NCI-H187 treated with DMSO at 0.1 percent for 48 hours (cell line): ENCODE measurements at regions not wholly inside any gene's neighbourhood (a gene's known extent, or its start where the extent isn't known, plus 50 kb on each side); places are given as distances from the start of the nearest gene placed in this dataset.

ENCODE experiments used
- DNase-seq: peaks from one replicate; lab custom pipeline; 2025; lab: John Stamatoyannopoulos, UW

DNA sequence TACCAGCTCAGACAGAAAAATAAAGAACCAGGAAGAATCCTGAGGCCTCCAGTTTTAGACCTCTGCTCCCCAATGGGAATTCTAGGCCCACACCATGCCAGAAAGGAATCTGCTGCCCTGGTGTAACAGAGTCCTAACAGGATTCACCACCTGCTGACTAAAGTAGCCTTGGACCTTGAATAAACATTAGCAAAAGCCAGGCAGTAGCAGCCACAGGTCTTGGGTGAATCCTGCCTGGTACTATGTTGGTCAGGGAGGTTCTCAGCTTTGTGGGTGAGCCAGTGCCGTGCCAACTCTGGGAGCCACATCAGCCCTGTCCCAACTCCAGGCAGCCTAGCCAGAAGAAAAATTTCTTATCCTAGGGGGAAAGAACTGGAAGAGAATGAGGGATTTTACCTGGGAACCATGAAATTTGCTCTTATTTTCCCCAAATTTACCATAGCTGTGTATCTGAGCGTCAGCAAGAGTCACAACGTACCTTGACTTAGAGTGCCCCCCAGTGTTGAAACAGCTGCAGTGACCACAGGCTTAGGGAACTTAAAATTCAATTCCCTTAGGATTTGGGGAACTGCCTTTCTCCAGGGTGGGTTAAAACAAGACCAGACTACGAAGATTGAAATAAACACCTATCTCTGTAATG lies 1895.6 kb upstream of the PRR20A start:
- DNase-seq, result no peak

DNA sequence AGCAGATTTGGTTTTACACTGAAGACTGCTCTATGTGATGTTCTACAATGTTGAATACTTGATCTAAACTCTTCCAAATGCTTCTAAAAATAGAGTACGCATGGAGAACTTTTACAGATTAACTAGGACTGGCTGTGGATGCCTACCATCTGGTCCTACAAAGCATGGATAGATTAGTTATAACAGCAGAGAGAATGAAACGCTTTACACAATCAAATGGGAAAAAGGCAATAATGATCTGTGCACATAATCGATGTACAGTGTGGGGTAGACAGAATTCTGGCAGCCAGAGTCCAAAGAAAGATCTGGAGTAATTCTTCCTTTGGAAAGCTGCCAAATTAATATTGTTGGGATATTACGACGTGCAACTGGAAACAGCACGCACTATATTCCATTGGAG lies 1885.5 kb upstream of the PRR20A start:
- DNase-seq, result no peak

DNA sequence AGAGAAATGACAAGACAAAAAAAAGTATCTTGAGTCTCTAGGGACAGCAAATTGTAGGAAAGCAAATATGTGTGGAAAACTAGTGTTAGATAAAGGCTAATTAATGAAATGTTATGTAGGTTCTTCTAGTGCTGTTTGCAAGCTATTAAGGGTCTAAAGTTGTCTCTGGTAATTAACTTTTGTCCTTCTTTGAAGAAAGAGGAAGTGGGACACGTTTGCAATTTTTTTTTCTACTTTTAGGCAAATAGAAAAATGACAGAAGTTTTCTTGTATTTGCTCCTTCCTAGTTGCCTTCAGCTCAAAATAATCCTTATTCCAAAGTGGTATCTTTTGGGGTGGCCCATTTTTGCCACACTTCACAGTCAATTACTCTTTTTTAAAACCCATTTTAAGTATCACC lies 1877.7 kb upstream of the PRR20A start:
- no peak for DNase-seq

DNA sequence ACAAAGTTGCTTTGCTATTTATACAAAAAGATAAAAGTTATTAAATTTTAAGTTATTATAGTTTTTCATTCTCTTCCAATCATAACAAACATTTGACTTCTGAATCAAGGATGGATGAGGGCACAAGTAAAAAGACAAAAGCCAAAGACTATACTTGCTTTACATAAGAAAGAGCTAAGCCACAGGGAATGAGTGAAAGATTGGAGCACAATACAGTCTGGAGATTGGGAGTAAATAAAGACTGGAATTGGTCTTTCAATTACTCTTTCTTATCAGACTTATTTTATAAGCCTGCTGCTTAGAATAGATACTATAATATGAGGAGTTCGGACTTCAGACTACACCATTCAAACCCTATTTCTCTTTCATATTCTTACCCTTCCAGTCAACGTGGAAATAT lies 1874.1 kb upstream of the PRR20A start:
- no peak for DNase-seq

DNA sequence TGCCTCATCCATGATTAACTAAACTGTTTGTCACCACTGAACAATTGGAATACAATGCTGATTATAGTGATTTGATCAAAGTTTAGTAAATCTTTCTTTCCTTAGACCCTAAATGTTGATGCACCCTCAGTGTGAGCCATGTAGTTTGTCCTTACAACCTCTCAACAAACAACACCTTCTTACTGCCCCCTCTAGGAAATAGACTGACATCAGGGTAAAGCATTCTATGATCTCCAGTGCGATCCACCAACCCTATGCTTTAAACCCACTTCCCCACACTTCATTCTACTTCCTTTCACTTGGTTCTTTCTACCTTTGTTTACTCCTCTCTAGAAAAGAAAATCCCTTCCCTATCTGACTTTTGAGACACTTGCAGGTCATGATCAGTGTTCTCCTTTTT lies 1842.5 kb upstream of the PRR20A start:
- DNase-seq, result no peak

DNA sequence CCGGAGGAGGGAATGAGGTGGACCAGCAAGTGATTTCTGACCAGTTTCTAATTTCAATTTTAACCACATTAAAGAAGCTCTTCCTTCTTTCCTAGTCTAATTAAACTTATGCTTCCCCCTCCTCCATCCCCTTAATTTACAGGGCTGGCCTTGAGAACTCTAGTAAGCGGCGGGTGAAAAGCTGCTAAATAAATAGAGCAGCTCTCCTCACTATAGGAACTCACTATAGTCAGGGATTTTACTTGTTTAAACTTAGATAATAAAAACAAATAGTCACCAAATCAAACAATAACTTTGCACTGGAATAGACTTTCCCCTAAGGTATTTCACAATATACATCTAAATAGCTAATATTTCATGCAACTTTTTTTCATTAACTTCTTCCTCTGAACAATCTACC lies 1838.2 kb upstream of the PRR20A start:
- no peak for DNase-seq

DNA sequence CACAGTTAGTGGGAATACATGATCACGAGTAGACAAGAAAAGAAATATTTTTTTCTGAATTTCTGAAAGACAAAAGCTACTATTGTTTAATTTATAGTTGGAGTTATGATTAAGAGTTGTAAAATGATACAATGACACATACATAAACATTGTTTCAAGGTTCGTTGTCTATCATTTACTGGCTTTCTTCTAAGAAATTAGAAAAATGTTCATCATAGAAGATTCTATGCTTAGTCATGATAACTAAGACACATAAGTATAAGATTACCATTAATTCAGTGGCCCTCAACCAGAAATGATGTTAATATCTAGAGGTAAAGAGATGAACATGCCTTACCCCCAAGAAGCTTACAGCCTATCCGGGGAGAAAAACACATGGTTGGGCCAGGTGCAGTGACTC lies 1832.8 kb upstream of the PRR20A start:
- DNase-seq, result no peak

DNA sequence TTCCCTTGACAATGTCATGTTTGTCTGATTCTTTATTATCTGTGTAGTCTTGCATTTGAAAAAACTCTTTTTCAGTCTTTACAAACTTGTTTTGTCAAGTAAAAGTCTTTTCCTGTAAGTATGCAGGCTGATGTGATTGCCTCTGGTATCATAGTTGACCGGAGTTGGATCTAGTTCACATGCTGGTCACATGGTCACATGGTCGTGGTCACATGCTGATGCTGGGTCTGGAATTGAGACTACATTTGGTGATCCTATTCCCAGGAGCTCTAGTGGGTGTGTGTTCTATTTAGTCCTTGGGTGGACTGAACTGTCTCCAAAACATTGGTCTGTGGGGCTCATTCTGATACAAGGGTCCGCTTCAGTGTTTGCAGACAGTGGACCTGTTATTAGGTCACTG lies 1798.8 kb upstream of the PRR20A start:
- no peak for DNase-seq

DNA sequence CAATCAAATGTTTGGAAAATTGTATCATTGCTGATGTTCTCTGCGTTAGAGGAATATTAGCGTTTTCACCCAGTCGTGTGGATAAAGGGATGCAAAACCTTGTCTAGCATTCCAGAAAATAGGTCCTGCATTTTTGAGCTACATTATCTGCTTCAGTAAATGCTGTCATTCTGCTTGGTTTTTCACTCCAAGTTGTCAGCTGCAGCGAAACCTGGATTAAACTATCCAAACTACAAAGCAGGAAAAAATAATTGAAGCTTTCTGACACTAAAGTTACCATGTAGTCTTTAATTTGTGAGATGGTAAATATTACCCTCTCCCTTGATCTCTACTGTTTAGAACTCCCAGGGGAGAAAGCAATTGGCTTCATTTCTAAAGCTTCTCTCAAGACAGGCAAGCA lies 1795.5 kb upstream of the PRR20A start:
- DNase-seq, result no peak

DNA sequence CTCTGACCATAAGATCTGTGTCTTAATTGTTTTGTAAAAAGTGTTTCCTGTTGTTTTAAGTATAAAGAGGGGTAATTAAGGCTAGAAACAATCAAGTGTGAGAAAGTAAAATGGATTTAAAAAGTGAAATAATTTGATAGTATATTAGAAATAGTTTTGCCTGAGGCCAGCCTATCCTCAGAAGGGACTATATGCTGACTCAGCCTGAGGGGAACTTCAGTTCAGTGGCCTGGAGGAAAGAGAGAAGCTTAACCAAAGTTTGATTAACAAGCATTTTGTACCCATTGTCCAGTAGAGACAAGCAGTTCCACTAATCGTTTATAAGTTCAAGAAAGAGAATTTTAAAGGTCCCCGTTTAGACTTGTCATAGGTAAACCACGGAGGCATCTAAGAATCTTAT lies 1793.2 kb upstream of the PRR20A start:
- DNase-seq, result no peak

DNA sequence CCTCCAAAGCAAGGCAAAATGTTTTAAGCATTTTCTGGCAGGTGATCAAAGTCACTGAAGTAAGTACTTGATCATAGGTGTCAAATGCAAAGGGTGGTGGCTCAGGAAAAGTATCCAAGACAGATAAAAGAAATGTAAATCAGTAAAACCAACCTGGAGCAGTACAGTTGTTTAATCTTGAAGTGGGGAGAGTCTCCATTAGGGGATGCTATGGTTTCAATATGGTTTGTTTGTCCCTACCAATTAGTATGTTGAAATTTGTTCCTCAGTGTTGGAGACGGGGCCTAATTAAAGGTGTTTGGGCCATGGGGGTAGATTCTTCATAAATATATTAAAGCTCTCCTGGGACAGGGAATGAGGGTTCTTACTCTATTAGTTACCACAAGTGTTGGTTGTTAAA lies 1781.7 kb upstream of the PRR20A start:
- no peak for DNase-seq

DNA sequence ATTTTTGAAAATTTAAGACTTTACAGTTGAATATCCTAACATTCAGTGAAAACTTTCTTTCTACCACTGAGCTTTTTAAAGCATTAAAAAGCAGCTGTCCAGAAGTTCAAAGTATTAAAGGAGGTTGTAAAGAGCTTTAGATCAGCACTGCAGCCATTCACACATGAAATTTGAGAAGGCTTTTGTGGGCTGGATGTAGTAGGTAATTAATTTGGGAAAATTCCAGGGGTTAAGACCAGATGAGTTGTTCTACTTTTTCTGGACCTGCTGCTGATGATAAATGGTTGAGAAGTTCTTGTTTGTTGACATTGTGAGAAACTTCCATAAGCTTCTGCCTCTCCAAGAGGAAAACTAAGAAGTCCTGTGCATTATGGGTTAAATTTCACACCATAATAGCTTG lies 1779.6 kb upstream of the PRR20A start:
- no peak for DNase-seq

DNA sequence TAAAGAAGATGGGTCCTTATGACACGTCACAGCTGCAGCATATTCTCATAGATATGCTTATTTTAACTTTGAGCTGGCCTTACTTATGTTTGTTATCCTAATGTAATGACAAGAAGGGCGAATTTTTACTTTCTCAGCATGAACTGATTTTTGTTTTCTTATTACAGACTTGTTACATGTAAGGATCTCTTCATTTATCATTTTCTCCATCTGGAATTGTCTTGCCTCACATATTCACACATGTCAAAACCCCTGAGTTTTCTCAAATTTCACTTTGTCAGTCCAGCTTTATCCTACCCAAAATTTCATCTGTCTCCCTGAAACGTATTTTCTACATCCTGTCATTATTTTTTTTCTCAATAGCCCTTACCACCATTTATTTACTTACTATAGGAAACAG lies 1774.0 kb upstream of the PRR20A start:
- no peak for DNase-seq

DNA sequence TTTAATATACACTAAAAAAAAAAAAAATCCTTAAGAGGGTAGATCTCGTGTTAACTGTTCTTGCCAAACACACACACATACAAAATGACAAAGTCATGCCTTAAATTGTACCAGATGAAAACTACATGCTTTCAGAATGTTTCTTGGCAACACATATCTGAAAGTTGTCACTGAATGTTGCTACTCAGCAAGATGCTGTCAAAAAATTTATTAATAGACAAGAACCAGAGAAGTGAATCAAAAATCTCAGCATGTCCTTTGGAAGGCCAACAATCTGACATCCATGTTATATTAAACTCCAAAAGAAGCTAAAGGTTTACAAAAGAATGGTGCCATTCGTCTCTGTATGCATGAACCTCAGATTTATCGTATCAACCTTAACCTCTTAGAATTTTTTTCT lies 1746.2 kb upstream of the PRR20A start:
- no peak for DNase-seq

DNA sequence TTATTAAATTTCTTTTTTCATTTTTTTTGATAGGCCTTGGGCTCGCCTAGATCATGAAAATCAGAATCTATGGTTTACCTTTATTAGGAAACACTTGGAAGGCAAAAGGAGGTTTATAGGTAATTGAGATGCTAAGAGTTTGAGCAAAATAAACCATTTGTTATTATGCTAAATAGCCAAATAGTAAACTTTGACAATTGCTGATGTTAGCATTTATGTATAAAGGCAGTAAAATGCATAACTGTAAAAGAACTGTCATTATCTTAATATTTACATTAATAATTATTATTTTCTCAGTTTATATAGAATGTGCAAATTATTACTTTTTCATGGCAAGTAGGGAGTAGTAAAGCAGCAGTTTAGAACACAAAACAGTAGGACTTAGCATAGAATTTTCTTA lies 1737.8 kb upstream of the PRR20A start:
- no peak for DNase-seq

DNA sequence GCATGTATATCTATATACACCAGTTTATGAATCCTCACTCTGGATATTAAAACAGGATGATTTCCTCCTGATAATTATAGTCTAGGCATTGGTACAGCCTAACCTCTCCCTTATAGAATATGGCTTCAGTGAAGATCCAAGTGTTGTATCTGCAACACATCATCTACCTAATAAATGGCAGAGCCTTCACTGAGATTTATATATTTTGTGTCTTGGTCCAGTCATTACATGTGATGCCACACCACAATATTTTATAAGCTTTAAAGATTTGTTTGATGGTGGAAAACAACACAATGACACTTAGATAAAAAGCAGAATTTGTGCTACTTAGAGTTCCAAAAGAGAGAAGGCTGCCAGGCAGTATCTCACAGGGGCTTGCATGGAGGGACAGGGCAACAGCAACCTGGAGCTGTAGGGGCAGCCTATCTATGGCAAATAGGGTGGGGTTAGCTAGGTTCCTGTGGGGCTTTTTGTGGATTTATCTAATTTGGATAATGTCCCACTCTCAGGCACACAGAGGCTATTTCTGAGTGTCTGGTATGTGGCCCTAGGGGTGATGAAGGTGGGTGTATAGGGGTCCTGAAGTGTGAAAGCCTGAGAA lies 1736.7 kb upstream of the PRR20A start:
- DNase-seq, result no peak

DNA sequence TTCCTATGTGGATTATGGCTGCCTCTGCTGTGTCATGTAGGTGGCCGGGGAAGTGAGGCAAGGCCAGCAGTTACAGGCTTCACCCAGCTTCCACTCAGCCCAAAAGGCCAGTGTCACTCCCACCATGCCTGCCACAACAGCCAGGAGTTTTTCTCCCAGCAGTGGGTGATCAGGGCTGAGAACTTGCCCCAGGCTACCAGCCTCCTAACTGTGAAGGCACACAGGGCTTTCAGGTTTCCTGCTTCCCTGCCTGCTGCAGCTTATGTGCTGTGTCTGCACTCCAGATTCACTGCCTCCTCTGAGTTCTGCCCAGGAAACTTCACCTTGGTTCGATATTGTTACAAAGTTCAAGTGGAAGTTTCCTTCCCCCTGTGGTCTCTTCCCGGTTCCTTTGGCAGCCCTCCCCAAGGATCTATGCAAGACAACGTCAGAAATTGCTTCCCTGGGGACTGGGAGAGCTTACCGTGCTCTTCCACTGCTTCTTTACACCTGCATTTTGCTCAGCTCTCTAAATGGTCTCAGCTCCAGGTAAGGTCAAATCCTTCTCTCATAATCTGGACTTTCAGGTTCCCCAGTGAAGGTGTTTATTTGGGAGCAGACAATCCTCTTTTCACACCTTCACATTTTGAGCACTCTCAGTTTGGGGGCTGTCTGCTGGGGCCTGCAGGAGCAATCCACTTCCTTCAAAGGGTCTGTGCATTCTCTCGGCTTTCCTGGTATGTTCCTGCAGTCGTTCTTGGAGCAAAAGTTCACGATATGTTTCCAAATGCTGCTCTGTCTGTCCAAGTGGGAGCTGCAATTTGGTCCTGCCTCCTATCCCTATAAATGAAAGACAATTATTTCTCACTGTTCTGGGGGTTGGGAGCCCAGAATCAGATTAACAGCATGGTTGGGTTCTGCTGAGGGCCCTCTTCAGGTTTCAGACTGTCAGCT lies 1730.1 kb upstream of the PRR20A start:
- DNase-seq, result no peak

DNA sequence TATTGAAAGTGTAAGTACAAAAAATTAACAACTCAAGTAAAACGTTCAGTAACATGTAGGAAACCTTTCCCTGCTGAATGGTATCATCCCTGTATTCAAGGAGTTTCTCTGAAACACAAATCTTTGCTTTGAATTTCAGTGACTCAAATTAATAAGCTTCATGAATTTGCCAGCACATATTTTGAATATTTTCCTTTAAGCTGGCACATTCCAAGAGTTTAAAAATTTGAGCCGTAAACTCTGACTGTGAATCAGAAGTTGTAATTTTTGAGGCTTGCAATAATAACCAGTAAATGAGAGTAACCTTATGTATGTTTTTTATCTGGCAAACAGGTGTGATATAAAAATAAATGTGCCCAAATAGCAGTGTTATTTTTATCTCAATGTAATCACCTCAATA lies 1722.6 kb upstream of the PRR20A start:
- DNase-seq, result no peak

DNA sequence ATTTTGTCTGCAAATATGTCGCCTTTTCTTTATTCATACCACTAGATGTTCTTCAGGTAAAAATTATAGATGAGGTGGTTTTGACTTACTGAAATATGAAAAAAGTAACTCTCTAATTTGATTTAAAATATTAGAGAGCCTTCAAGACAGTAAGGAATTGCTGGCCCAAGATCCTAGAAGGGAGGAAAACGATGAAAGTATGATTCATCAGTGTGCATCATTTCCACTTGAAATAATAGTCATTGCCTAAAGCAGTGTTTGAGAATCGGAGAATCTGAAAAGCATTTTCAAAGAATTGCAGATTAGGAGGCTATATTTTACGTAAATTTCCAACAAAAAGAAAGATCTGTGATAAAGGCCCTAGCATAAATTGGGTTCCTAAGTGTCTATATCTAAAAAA lies 1707.9 kb upstream of the PRR20A start:
- no peak for DNase-seq

DNA sequence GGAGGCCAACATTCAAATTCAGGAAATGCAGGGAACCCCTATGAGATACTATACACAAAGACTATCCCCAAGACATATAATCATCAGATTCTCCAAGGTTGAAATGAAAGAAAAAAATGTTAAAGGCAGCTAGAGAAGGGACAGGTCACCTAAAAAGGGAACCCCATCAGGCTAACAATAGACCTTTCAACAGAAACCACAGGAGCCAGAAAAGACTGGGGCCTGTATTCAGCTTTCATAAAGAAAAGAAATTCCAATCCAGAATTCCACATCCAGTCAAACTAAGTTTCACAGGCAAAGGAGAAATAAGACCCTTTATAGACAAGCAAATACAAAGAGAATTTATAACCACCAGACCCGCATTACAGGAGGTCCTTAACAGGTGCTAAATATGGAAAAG lies 1703.6 kb upstream of the PRR20A start:
- DNase-seq, result no peak

DNA sequence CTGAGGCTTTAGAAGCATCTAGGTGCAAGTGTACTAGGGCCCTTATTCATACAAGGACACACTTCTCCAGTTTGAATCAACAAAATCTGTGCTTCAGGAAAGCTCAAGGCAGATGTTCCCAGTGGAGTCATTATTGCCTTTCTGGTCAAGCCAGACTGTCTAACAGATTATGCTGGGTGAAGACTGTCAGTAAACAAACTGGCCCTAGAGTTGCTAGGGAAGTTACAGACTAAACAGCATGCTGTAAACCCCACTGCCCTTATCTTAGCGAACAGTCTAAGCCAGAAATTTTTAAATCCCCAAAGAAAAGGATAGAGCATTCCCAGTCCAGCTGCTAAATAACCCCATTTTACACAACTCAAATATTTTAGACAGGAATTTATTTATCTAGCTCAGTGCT lies 1701.3 kb upstream of the PRR20A start:
- DNase-seq, result no peak

DNA sequence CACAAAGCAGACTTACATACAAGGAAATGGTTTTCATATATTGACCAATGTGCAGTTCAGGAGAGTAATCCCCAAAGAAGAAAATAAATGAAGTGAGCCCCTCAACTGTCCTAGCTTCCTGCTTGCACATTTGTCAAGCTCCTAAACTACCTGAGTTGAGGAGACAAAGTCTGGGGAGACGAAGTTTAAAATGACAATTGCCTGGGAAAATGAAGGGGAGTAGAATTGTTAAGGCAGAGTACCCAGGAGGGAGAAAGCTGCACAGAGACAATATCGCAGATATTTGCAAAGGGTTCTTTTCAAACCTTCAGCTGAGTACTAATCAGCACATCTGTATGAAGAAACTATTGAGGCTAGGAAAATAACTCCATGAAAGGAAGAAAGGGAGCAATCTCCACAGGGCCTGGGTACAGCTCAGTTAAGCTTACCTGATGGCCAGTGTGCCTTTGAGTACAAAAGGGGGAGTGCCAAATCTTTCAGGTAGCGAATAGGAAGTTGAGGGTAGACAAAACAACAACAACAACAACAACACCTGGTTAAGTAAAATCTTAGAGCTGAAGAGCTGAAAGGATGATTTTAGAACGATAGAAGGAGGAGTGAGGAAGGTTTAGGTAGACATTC lies 1700.1 kb upstream of the PRR20A start:
- no peak for DNase-seq

DNA sequence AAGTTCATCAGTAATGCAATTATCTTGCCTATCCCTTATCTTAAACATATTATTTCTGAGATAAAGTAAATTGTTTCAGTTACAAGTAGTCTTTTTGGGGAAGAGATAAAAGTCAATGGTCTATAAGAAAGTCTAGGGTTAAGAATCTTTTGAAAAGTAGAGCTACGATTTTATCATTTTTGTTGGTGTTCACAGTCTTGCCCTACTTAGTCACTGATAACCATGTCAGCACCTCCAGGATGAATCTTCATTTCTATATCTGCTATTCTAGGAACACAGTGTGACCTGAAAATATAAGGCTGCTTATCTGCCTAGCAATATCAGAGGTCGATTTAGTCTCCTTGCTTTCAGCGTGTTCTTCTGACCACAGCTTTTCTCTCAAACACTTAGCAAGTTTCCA lies 1676.5 kb upstream of the PRR20A start:
- no peak for DNase-seq
